HEK293T (cell line): ENCODE measurements at regions not wholly inside any gene's neighbourhood (a gene's known extent, or its start where the extent isn't known, plus 50 kb on each side); places are given as distances from the start of the nearest gene placed in this dataset.

Experiments used
- ARNT ChIP-seq: fragments of 450-650 bp; IDR thresholded peaks from 2 replicates; pipeline ENCODE4 v1.6.1; 2017; ENCODE audit warnings: mild to moderate bottlenecking
- ELF4 ChIP-seq: fragments of 450-650 bp; IDR thresholded peaks from 2 replicates; pipeline ENCODE4 v1.6.1; 2017; ENCODE audit warnings: antibody characterized with exemption
- FOXK2 ChIP-seq: fragments of 450-650 bp; IDR thresholded peaks from 2 replicates; pipeline ENCODE4 v1.6.1; 2016; ENCODE audit warnings: mild to moderate bottlenecking
- FOXM1 ChIP-seq: fragments of 450-650 bp; IDR thresholded peaks from 2 replicates; pipeline ENCODE4 v1.6.1; 2017; ENCODE audit warnings: mild to moderate bottlenecking, borderline replicate concordance
- HDGF ChIP-seq: fragments of 450-650 bp; IDR thresholded peaks from 2 replicates; pipeline ENCODE4 v1.6.1; 2017; ENCODE audit warnings: antibody characterized with exemption, borderline replicate concordance
- SUZ12 ChIP-seq: fragments of 450-650 bp; IDR thresholded peaks from 2 replicates; pipeline ENCODE4 v1.6.1; 2016; ENCODE audit warnings: mild to moderate bottlenecking
- TARDBP ChIP-seq: fragments of 450-650 bp; IDR thresholded peaks from 2 replicates; pipeline ENCODE4 v1.6.1; 2016

DNA sequence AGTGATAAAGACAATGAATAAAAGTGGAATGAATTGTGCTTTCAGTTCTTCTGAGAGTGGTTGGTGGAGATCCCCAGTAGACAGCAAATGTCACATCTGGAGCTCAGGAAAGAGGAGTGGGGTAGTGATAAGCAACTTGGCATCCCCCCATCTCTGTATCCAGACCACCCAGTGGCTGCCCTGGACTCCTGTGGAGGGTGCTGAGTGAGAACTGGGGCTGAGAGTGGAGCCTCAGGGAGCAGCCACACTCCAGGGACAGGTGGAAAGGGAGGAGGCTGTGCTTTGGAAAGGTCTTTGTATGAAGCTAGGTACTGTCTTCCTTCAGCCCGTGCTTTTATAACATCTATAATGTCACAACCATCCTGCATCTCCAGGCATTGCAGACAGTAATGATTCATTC lies 85.6 kb upstream of the RASGRF1 start:
- TF ChIP-seq FOXM1 (no peak), HDGF (no peak), ELF4 (no peak), SUZ12 (no peak), ARNT (no peak), FOXK2 (no peak), TARDBP (no peak)
